ACC112 (cell line): ENCODE measurements at regions not wholly inside any gene's neighbourhood (a gene's known extent, or its start where the extent isn't known, plus 50 kb on each side); places are given as distances from the start of the nearest gene placed in this dataset.

Experiments used
- H2AFZ ChIP-seq: fragments of 200-600 bp; sonication (generic); one replicate; pipeline ENCODE4 v1.6.0; 2017; ENCODE audit warnings: antibody characterized with exemption, low read length; ENCODE audit not compliant: unreplicated experiment
- H3K27ac ChIP-seq: fragments of 200-600 bp; sonication (generic); 2 replicates; pipeline ENCODE4 v1.5.1; 2014; ENCODE audit warnings: low read depth, mild to moderate bottlenecking, antibody characterized with exemption, low read length, moderate library complexity
- H3K27me3 ChIP-seq: fragments of 200-600 bp; sonication (generic); 2 replicates; pipeline ENCODE4 v1.6.1; 2014; ENCODE audit warnings: mild to moderate bottlenecking, antibody characterized with exemption, low read length, moderate library complexity, mixed read lengths; ENCODE audit not compliant: insufficient read depth
- H3K36me3 ChIP-seq: fragments of 200-600 bp; sonication (generic); 2 replicates; pipeline ENCODE4 v1.6.1; 2016; ENCODE audit warnings: mild to moderate bottlenecking, antibody characterized with exemption, low read length, moderate library complexity, mixed read lengths; ENCODE audit not compliant: insufficient read depth
- H3K4me1 ChIP-seq: fragments of 200-600 bp; sonication (generic); one replicate; pipeline ENCODE4 v1.6.1; 2016; ENCODE audit warnings: low read length, mixed read lengths; ENCODE audit not compliant: insufficient read depth, unreplicated experiment, control insufficient read depth
- H3K4me3 ChIP-seq: fragments of 200-600 bp; sonication (generic); 2 replicates; pipeline ENCODE4 v1.5.1; 2014; ENCODE audit warnings: mild to moderate bottlenecking, low read depth, low read length
- H3K79me2 ChIP-seq: fragments of 200-600 bp; sonication (generic); one replicate; pipeline ENCODE4 v1.6.0; 2016; ENCODE audit warnings: low read length; ENCODE audit not compliant: control insufficient read depth, unreplicated experiment, insufficient read depth

GRCh38 chr5:100749771-100750284 lies 153.3 kb downstream of the ST8SIA4 start:
- Histone ChIP-seq H3K79me2 (no peaks in the 10 kb centered on the region), H3K4me3 (no peak overlapping the region), H2AFZ (no peak overlapping the region), H3K27ac (no peak overlapping the region), H3K4me1 (peaks cover 3% of the 10 kb centered on the region), H3K36me3 (no peaks in the 10 kb centered on the region), H3K27me3 (no peaks in the 10 kb centered on the region)

DNA sequence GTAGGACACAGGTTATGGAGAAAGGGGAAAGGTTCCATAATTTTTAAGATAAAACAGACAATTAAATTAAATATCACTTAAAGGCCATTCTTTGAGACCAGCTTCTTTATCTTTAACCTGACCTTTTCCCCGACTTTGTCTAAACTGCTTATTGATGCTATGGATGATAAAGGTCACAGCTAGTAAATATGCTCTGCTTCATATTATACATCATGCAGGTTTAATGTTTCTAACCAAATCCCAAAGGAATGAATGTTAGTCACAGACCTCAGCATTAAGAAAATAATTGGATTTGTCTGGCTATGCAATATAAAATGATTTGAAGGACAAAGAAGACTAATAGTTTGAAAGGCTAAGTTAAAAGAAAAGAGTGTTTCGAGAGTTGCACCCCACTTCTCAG lies 147.6 kb downstream of the ST8SIA4 start:
- H3K27ac ChIP-seq, result no peak overlapping the region
- H3K4me3 ChIP-seq, result no peak overlapping the region
- no peaks in the 10 kb centered on the region for H3K27me3 ChIP-seq
- no peaks in the 10 kb centered on the region for H3K36me3 ChIP-seq
- no peak overlapping the region for H2AFZ ChIP-seq
- H3K79me2 ChIP-seq, result no peaks in the 10 kb centered on the region
- no peaks in the 10 kb centered on the region for H3K4me1 ChIP-seq
